ENCODE measurements at regions not wholly inside any gene's neighbourhood (a gene's known extent, or its start where the extent isn't known, plus 50 kb on each side); places are given as distances from the start of the nearest gene placed in this dataset.
"Not testable (repeated sequence)": the region's sequence is repeated elsewhere in the genome, so short reads cannot be mapped to it uniquely, and the experiment has no call there.

- H3K4me3 ChIP-seq (ENCODE audit: low read length): no peak overlapping the region
- H3K9me3 ChIP-seq (ENCODE audit: control insufficient read depth, low read depth, low read length): no peaks in the 10 kb centered on the region
- no peak overlapping the region for H3K9ac ChIP-seq (ENCODE audit: low read length)
- no peaks in the 10 kb centered on the region for H3K27me3 ChIP-seq (ENCODE audit: control insufficient read depth, insufficient read depth, low read length)
- H3K36me3 ChIP-seq (ENCODE audit: control insufficient read depth, low read depth, low read length): no peaks in the 10 kb centered on the region
- H3K27ac ChIP-seq (ENCODE audit: low read length): no peak overlapping the region
- H3K4me1 ChIP-seq (ENCODE audit: control insufficient read depth, low read depth, low read length): peaks cover 30% of the 10 kb centered on the region
Observed at GRCh38 chr6:119673741-119674140, 324.2 kb upstream of the MAN1A1 start.

GRCh38 chr6:119672725-119673124 lies 323.2 kb upstream of the MAN1A1 start:
- Histone ChIP-seq H3K9ac (ENCODE audit: low read length) (no peak overlapping the region), H3K27ac (ENCODE audit: low read length) (no peak overlapping the region), H3K36me3 (ENCODE audit: control insufficient read depth, low read depth, low read length) (no peaks in the 10 kb centered on the region), H3K27me3 (ENCODE audit: control insufficient read depth, insufficient read depth, low read length) (no peaks in the 10 kb centered on the region), H3K9me3 (ENCODE audit: control insufficient read depth, low read depth, low read length) (no peaks in the 10 kb centered on the region), H3K4me1 (ENCODE audit: control insufficient read depth, low read depth, low read length) (peaks cover 30% of the 10 kb centered on the region), H3K4me3 (ENCODE audit: low read length) (no peak overlapping the region)

- Histone ChIP-seq H3K9me3 (ENCODE audit: control insufficient read depth, low read depth, low read length) (no peaks in the 10 kb centered on the region), H3K27me3 (ENCODE audit: control insufficient read depth, insufficient read depth, low read length) (no peaks in the 10 kb centered on the region), H3K4me3 (ENCODE audit: low read length) (no peak overlapping the region), H3K27ac (ENCODE audit: low read length) (no peak overlapping the region), H3K4me1 (ENCODE audit: control insufficient read depth, low read depth, low read length) (peaks cover 30% of the 10 kb centered on the region), H3K9ac (ENCODE audit: low read length) (no peak overlapping the region), H3K36me3 (ENCODE audit: control insufficient read depth, low read depth, low read length) (no peaks in the 10 kb centered on the region)
Observed at GRCh38 chr6:119671105-119671504, 321.5 kb upstream of the MAN1A1 start.

- no peak overlapping the region for H3K9ac ChIP-seq (ENCODE audit: low read length)
- no peak overlapping the region for H3K27ac ChIP-seq (ENCODE audit: low read length)
- H3K4me1 ChIP-seq (ENCODE audit: control insufficient read depth, low read depth, low read length): peaks cover 30% of the 10 kb centered on the region
- H3K36me3 ChIP-seq (ENCODE audit: control insufficient read depth, low read depth, low read length): no peaks in the 10 kb centered on the region
- no peak overlapping the region for H3K4me3 ChIP-seq (ENCODE audit: low read length)
- no peaks in the 10 kb centered on the region for H3K9me3 ChIP-seq (ENCODE audit: control insufficient read depth, low read depth, low read length)
- no peaks in the 10 kb centered on the region for H3K27me3 ChIP-seq (ENCODE audit: control insufficient read depth, insufficient read depth, low read length)
Observed at GRCh38 chr6:119669221-119669620, 319.7 kb upstream of the MAN1A1 start.

GRCh38 chr6:119665432-119665831 lies 315.9 kb upstream of the MAN1A1 start:
- H3K36me3 ChIP-seq (ENCODE audit: control insufficient read depth, low read depth, low read length); H3K9ac ChIP-seq (ENCODE audit: low read length); H3K27me3 ChIP-seq (ENCODE audit: control insufficient read depth, insufficient read depth, low read length); H3K4me1 ChIP-seq (ENCODE audit: control insufficient read depth, low read depth, low read length); H3K4me3 ChIP-seq (ENCODE audit: low read length); H3K27ac ChIP-seq (ENCODE audit: low read length); H3K9me3 ChIP-seq (ENCODE audit: control insufficient read depth, low read depth, low read length): not testable (repeated sequence)

- Histone ChIP-seq H3K4me3 (ENCODE audit: low read length) (no peak overlapping the region), H3K27me3 (ENCODE audit: control insufficient read depth, insufficient read depth, low read length) (no peaks in the 10 kb centered on the region), H3K9me3 (ENCODE audit: control insufficient read depth, low read depth, low read length) (no peaks in the 10 kb centered on the region), H3K4me1 (ENCODE audit: control insufficient read depth, low read depth, low read length) (no peaks in the 10 kb centered on the region), H3K9ac (ENCODE audit: low read length) (no peak overlapping the region), H3K27ac (ENCODE audit: low read length) (no peak overlapping the region), H3K36me3 (ENCODE audit: control insufficient read depth, low read depth, low read length) (no peaks in the 10 kb centered on the region)
Observed at GRCh38 chr6:119661628-119662027, 312.1 kb upstream of the MAN1A1 start.

GRCh38 chr6:119661078-119661477 lies 311.5 kb upstream of the MAN1A1 start:
- Histone ChIP-seq H3K9me3 (ENCODE audit: control insufficient read depth, low read depth, low read length) (no peaks in the 10 kb centered on the region), H3K36me3 (ENCODE audit: control insufficient read depth, low read depth, low read length) (no peaks in the 10 kb centered on the region), H3K4me3 (ENCODE audit: low read length) (no peak overlapping the region), H3K27me3 (ENCODE audit: control insufficient read depth, insufficient read depth, low read length) (no peaks in the 10 kb centered on the region), H3K9ac (ENCODE audit: low read length) (no peak overlapping the region), H3K4me1 (ENCODE audit: control insufficient read depth, low read depth, low read length) (no peaks in the 10 kb centered on the region), H3K27ac (ENCODE audit: low read length) (no peak overlapping the region)

- H3K27me3 ChIP-seq (ENCODE audit: control insufficient read depth, insufficient read depth, low read length): no peaks in the 10 kb centered on the region
- no peaks in the 10 kb centered on the region for H3K4me1 ChIP-seq (ENCODE audit: control insufficient read depth, low read depth, low read length)
- H3K4me3 ChIP-seq (ENCODE audit: low read length): no peak overlapping the region
- no peak overlapping the region for H3K9ac ChIP-seq (ENCODE audit: low read length)
- no peak overlapping the region for H3K27ac ChIP-seq (ENCODE audit: low read length)
- no peaks in the 10 kb centered on the region for H3K36me3 ChIP-seq (ENCODE audit: control insufficient read depth, low read depth, low read length)
- H3K9me3 ChIP-seq (ENCODE audit: control insufficient read depth, low read depth, low read length): no peaks in the 10 kb centered on the region
Observed at GRCh38 chr6:119658917-119659316, 309.4 kb upstream of the MAN1A1 start.

GRCh38 chr6:119655124-119655523 lies 305.6 kb upstream of the MAN1A1 start:
- H3K9ac ChIP-seq (ENCODE audit: low read length): no peak overlapping the region
- no peaks in the 10 kb centered on the region for H3K4me1 ChIP-seq (ENCODE audit: control insufficient read depth, low read depth, low read length)
- H3K27ac ChIP-seq (ENCODE audit: low read length): no peak overlapping the region
- no peaks in the 10 kb centered on the region for H3K27me3 ChIP-seq (ENCODE audit: control insufficient read depth, insufficient read depth, low read length)
- H3K36me3 ChIP-seq (ENCODE audit: control insufficient read depth, low read depth, low read length): no peaks in the 10 kb centered on the region
- H3K4me3 ChIP-seq (ENCODE audit: low read length): no peak overlapping the region
- no peaks in the 10 kb centered on the region for H3K9me3 ChIP-seq (ENCODE audit: control insufficient read depth, low read depth, low read length)

GRCh38 chr6:119653329-119653728 lies 303.8 kb upstream of the MAN1A1 start:
- no peaks in the 10 kb centered on the region for H3K36me3 ChIP-seq (ENCODE audit: control insufficient read depth, low read depth, low read length)
- no peak overlapping the region for H3K4me3 ChIP-seq (ENCODE audit: low read length)
- H3K27ac ChIP-seq (ENCODE audit: low read length): no peak overlapping the region
- no peaks in the 10 kb centered on the region for H3K9me3 ChIP-seq (ENCODE audit: control insufficient read depth, low read depth, low read length)
- H3K9ac ChIP-seq (ENCODE audit: low read length): no peak overlapping the region
- no peaks in the 10 kb centered on the region for H3K4me1 ChIP-seq (ENCODE audit: control insufficient read depth, low read depth, low read length)
- H3K27me3 ChIP-seq (ENCODE audit: control insufficient read depth, insufficient read depth, low read length): no peaks in the 10 kb centered on the region

- Histone ChIP-seq H3K4me1 (ENCODE audit: control insufficient read depth, low read depth, low read length) (no peaks in the 10 kb centered on the region), H3K36me3 (ENCODE audit: control insufficient read depth, low read depth, low read length) (no peaks in the 10 kb centered on the region), H3K9me3 (ENCODE audit: control insufficient read depth, low read depth, low read length) (no peaks in the 10 kb centered on the region), H3K27ac (ENCODE audit: low read length) (no peak overlapping the region), H3K27me3 (ENCODE audit: control insufficient read depth, insufficient read depth, low read length) (no peaks in the 10 kb centered on the region), H3K4me3 (ENCODE audit: low read length) (no peak overlapping the region), H3K9ac (ENCODE audit: low read length) (no peak overlapping the region)
Observed at GRCh38 chr6:119649531-119649930, 300.0 kb upstream of the MAN1A1 start.

GRCh38 chr6:119647309-119647708 lies 297.7 kb upstream of the MAN1A1 start:
- Histone ChIP-seq H3K4me3 (ENCODE audit: low read length) (no peak overlapping the region), H3K36me3 (ENCODE audit: control insufficient read depth, low read depth, low read length) (no peaks in the 10 kb centered on the region), H3K9ac (ENCODE audit: low read length) (no peak overlapping the region)

More at GRCh38 chr6:119647309-119647708, 297.7 kb upstream of the MAN1A1 start:
- Histone ChIP-seq H3K27me3 (ENCODE audit: control insufficient read depth, insufficient read depth, low read length) (no peaks in the 10 kb centered on the region), H3K27ac (ENCODE audit: low read length) (no peak overlapping the region), H3K4me1 (ENCODE audit: control insufficient read depth, low read depth, low read length) (no peaks in the 10 kb centered on the region), H3K9me3 (ENCODE audit: control insufficient read depth, low read depth, low read length) (no peaks in the 10 kb centered on the region)
